ENCODE measurements at regions not wholly inside any gene's neighbourhood (a gene's known extent, or its start where the extent isn't known, plus 50 kb on each side); places are given as distances from the start of the nearest gene placed in this dataset.

DNA sequence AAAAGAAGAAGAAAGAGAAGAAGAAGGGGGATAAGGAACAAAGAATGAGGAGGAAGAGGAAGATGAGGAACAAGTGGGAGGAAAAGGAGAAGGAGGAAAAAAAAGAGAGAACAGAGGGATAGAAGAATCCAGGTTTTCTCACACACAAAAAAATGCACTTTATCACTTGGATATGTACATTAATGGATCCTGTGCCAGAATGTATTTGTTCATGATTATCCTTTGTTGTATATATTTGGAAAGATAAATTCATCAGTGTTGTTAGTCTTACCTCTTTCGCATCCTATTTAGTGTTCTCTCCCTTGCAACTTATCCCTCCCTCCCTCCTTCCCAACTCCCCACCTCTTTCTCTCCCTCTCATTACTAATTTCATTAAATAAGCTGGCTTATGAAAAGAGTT, 298.8 kb downstream of the SLCO4C1 start:
- no peak overlapping the region for H3K27ac ChIP-seq
- intact Hi-C loops (cut with DNase I) = no loop called here
- H3K36me3 ChIP-seq (replicated peaks in 1 of 2) = no peaks in the 10 kb centered on the region
- 83 to 96% (median 91%) methylated on average over 1 of the region's 1 CpG for WGBS, 4 donors
- no peaks in the 10 kb centered on the region for H3K9me3 ChIP-seq (replicated peaks in 1 of 3)
- TF ChIP-seq, protein P1, sequence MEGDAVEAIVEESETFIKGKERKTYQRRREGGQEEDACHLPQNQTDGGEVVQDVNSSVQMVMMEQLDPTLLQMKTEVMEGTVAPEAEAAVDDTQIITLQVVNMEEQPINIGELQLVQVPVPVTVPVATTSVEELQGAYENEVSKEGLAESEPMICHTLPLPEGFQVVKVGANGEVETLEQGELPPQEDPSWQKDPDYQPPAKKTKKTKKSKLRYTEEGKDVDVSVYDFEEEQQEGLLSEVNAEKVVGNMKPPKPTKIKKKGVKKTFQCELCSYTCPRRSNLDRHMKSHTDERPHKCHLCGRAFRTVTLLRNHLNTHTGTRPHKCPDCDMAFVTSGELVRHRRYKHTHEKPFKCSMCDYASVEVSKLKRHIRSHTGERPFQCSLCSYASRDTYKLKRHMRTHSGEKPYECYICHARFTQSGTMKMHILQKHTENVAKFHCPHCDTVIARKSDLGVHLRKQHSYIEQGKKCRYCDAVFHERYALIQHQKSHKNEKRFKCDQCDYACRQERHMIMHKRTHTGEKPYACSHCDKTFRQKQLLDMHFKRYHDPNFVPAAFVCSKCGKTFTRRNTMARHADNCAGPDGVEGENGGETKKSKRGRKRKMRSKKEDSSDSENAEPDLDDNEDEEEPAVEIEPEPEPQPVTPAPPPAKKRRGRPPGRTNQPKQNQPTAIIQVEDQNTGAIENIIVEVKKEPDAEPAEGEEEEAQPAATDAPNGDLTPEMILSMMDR (IDR thresholded peaks at IDR 0.05) = no peak
- no peak for TF ChIP-seq POLR2A (IDR thresholded peaks at IDR 0.05)
- no peaks in the 10 kb centered on the region for H3K27me3 ChIP-seq
- no peak for DNase-seq
- H3K4me3 ChIP-seq = no peak overlapping the region
- no peaks in the 10 kb centered on the region for H3K4me1 ChIP-seq (replicated peaks in 1 of 2)

DNA sequence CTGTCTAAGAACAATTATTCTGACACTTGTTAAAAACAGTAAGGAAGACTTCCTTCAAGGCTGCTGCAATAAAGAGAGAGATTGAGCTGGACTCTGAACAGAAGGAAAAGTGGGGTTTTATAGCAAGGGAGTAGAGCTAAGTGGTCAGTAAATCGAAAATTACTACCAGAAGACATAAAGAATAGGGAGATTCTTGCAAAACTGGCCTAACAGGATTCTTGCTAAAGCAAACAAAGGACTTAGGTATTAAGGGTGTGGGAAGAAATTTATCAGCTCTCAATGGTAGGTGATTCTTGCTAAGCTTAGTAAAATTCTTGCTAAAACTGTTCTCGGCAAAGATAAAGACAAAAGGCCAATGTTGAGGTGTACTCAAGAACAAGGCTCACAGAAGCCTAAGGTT, 300.5 kb downstream of the SLCO4C1 start:
- no peak for DNase-seq
- Histone ChIP-seq H3K4me1 (replicated peaks in 1 of 2) (no peaks in the 10 kb centered on the region), H3K27ac (no peak overlapping the region), H3K36me3 (replicated peaks in 1 of 2) (no peaks in the 10 kb centered on the region), H3K9me3 (replicated peaks in 1 of 3) (no peaks in the 10 kb centered on the region), H3K4me3 (no peak overlapping the region), H3K27me3 (no peaks in the 10 kb centered on the region)
- WGBS, 4 donors = 53 to 71% (median 61%) methylated on average over 2 of the region's 2 CpGs
- intact Hi-C loops (cut with DNase I) = no loop called here
- TF ChIP-seq, protein P1 (IDR thresholded peaks at IDR 0.05) = no peak
- no peak for TF ChIP-seq POLR2A (IDR thresholded peaks at IDR 0.05)

DNA sequence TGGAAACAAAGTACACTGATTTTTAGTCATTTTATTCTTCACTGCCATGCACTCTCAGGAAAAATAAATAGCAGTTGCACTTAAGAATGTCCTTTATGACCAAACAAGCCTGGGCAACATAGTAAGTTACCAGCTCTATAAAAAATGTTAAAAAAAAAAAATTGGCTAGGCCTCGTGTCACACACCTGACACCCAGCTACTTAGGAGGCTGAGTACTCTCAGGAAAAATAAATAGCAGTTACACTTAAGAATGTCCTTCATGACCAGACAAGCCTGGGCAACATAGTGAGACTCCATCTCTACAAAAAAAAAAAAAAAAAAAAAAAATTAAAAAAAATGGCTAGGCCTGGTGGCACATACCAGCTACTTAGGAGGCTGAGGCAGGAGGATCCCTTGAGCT, 304.6 kb downstream of the SLCO4C1 start:
- 61 to 90% (median 78%) methylated on average over 1 of the region's 1 CpG for WGBS, 4 donors
- H3K4me3 ChIP-seq = no peak overlapping the region
- no peak for DNase-seq
- no peaks in the 10 kb centered on the region for H3K9me3 ChIP-seq (replicated peaks in 1 of 3)
- H3K27me3 ChIP-seq = no peaks in the 10 kb centered on the region
- no peaks in the 10 kb centered on the region for H3K36me3 ChIP-seq (replicated peaks in 1 of 2)
- no peak overlapping the region for H3K27ac ChIP-seq
- intact Hi-C loops (cut with DNase I) = no loop called here
- TF ChIP-seq, protein P1 (IDR thresholded peaks at IDR 0.05) = no peak
- TF ChIP-seq POLR2A (IDR thresholded peaks at IDR 0.05) = no peak
- no peaks in the 10 kb centered on the region for H3K4me1 ChIP-seq (replicated peaks in 1 of 2)

DNA sequence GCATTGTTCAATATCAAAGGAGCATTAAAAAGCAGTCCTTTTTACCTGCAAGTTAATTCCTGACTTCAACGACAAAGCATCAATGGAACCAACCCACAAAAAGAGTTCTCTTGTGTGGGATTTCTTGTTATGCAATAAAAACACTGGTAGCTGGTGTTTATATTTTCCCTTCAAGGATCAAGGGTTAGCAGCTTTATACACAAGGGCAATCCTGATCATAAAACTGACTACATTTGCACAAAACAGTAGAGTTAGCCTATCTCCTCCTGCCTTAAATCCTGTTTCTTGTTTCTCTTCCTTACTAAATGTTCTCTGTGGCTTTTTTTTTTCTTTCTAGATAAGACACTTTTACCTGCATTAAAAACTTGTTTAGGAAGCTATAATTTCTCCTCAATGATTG, 306.4 kb downstream of the SLCO4C1 start:
- Histone ChIP-seq H3K27me3 (no peaks in the 10 kb centered on the region), H3K27ac (no peak overlapping the region), H3K9me3 (replicated peaks in 1 of 3) (no peaks in the 10 kb centered on the region), H3K4me3 (no peak overlapping the region), H3K4me1 (replicated peaks in 1 of 2) (no peaks in the 10 kb centered on the region), H3K36me3 (replicated peaks in 1 of 2) (no peaks in the 10 kb centered on the region)
- DNase-seq = no peak
- 67 to 74% (median 72%) methylated on average over 1 of the region's 1 CpG for WGBS, 4 donors
- intact Hi-C loops (cut with DNase I) = no loop called here
- TF ChIP-seq POLR2A (IDR thresholded peaks at IDR 0.05) = no peak
- TF ChIP-seq, protein P1 (IDR thresholded peaks at IDR 0.05) = no peak

All from adrenal gland (tissue), 9 donors.